NCI-H524 (cell line): ENCODE measurements at regions not wholly inside any gene's neighbourhood (a gene's known extent, or its start where the extent isn't known, plus 50 kb on each side); places are given as distances from the start of the nearest gene placed in this dataset.

ENCODE experiments used
- DNase-seq, 2 experiments: peaks; one replicate each; lab custom pipeline; 2025; lab: John Stamatoyannopoulos, UW

DNA sequence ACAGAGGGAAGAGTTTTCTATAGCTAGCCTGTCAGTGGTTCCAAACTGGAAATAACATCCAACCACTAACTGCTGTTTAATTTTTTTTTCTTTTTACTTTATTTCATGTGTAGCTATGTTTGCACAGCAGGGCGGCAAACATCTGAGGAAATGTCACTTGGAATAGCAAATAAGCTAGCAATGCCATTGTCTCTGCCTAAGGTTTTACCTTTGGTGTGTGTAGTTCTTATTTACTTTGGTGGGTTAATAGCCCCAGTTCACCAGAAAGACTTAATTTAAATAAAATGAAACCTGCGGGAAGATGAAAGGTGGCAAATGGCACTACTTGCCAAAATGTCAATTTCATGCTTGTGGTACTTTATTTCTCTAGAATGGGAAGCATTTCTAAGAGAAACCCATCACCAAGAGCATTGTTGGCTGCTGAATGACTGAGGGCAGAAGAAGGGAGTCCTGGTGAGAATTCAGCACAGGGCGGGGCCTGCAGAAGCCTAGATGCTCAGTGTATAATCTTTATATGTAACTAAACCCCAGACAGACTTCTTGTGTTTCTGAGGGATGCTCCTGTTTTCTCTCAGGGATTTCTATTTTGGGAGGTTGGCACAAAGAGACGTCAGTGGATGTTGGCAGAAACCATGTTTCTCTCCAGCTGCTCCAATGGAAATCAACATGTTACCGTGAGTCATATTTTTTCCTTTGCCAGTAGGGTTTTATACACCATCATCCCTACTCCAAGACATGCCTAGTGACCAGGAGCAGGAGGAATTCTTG, 300.4 kb upstream of the NT5C1B start:
- no peak for DNase-seq

GRCh38 chr2:18885457-18885856, 296.1 kb upstream of the NT5C1B start:
- no peak for DNase-seq

DNA sequence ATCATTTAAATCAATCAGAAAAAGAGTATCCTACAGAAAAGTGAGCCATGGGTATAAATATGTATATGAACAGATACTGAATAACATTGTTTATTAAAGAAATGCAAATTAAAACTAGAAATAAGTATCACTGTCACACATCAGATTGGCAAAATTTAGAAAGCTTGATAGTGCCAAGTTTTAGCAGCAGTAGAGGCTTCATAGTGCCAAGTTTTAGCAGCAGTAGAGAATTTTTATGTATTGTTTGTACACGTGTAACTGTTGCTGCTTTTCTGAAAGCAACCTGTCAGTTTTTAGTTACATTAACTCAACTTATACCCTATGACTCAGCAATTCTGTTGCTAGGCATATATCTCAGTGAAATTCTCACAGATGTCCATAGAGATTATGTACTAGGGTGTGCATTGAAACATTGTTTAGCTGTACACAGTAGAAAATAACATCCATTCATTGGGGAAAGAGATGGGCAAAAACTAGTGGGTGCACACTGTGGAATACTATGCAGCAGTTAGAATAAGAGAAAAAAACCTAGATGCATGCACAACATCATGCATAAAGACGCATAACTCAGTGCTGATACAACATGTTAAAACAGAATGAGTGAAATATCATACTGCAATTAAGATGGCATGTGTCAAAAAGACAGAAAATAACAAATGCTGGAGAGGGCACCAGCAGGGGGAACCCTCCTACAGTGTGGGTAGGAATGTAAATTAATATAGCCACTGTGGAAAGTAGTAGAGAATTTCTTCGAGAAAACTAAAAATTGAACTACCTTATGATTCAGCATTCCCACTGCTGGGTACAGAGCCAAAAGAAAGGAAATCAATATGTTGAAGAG, 294.5 kb upstream of the NT5C1B start:
- DNase-seq: no peak

DNA sequence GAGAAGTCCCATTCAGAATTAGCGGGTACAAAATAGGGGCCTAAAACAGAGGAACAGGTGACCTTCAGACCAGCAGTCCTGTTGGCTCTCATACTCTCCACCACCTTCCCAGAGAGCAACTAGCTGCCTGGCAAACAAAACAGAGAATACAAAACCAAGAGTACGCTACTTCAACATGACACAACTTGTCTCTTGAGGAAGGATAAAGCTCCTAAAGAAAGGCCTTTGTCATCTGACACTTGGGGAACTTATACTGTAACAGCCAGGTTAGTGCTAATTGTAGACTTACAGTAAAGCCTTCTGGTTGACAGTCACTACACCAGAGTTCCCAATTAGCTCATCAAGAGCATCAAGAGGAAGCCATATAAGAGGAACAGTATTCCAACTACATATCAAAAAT, 282.1 kb upstream of the NT5C1B start:
- peak in 1 of 2 experiments; percentile 16 for DNase-seq

- no peak for DNase-seq
Measured at GRCh38 chr2:18870307-18870706, 280.9 kb upstream of the NT5C1B start.

GRCh38 chr2:18861951-18862350, 272.6 kb upstream of the NT5C1B start:
- DNase-seq: no peak

- DNase-seq: no peak
Measured at GRCh38 chr2:18860179-18860578, 270.8 kb upstream of the NT5C1B start.

DNA sequence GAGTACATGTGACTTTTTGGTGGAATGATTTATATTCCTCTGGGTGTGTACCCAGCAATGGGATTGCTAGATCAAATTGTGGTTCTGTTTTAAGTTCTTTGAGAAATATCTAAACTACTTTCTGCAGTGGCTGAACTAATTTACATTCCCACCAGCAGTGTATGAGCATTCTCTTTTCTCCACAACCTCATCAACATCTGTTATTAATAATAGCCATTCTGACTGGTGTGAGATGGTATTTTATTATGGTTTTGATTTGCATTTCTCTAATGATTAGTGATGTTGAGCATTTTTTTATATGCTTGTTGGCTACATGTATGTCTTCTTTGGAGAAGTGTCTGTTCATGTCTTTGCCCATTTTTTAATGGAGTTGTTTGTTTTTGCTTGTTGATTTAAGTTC, 267.4 kb upstream of the NT5C1B start:
- no peak for DNase-seq

DNA sequence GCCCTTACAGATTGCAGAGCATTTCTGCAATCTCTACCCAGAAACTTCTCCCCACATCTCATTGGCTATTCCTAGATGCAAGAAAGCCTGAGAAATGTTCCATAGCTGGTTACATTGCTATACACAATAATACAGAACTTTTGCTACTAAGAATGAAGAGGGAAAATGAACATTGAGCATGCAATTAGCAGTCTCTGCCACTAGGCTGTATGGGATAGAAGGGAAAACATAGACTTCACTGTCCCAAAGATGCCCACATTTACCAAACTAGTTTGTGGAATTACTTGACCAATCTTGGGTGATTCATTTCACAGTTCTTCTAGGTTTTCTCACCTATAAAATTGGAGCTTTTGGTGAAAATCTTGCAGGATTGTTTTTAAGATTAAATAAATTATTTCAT, 265.7 kb upstream of the NT5C1B start:
- peak in 1 of 2 experiments; percentile 24 for DNase-seq

DNA sequence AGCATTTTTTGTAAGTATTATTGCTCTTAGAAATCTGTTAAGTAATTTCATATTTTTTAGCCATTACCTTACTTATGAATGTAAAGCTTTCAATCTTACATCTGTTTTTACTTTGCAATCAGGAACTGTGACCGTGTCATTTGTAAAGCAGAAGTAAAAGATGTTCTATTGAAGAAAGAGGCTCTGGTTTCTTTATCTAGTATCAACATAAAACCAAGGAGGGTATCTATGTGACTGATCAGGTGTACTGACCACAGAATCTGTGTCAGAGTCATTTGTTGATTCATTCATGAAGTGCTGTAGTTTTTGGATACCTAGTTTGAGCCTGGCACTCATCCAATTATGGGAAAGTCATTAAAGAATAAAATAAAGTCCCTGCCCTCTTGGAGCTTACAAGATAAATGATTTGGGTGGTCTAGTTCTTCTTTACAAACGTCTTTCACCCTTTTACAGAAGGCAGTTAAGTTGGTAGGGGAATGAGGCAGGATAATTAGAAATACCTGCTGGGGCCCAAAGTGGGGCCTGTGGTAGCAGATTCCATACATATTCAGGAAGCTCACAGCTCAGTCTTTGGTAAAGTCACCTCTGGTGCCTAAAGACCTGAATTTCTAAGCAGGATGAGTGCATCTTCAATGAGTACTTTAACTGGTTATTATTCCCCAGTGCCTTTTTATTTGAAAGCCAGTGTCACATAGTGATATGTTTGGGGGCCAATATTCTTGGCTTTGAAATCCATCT, 260.6 kb upstream of the NT5C1B start:
- DNase-seq: no peak

DNA sequence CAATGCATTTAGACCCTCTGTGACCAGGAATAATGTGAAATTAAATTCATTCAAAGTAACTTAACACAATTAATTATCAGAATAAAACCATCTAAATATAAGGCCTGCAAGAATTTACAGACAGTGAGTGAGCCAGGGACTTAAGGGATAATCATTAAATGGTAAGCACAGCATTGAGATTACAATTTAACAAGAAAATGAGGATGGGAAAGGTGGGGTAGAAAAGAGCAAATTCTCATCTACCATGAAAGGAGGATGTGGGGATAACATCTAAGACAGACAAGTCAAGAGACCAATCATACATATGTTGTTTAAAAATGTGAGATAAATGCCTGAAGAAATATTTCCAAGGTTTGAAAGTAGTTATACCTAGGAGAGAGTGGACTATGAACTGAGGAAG, 259.3 kb upstream of the NT5C1B start:
- DNase-seq: no peak

GRCh38 chr2:18845854-18846445, 256.6 kb upstream of the NT5C1B start:
- no peak for DNase-seq

GRCh38 chr2:18842836-18843235, 253.5 kb upstream of the NT5C1B start:
- DNase-seq: no peak

GRCh38 chr2:18841248-18842150, 252.1 kb upstream of the NT5C1B start:
- no peak for DNase-seq

GRCh38 chr2:18837240-18837639, 247.9 kb upstream of the NT5C1B start:
- no peak for DNase-seq

DNA sequence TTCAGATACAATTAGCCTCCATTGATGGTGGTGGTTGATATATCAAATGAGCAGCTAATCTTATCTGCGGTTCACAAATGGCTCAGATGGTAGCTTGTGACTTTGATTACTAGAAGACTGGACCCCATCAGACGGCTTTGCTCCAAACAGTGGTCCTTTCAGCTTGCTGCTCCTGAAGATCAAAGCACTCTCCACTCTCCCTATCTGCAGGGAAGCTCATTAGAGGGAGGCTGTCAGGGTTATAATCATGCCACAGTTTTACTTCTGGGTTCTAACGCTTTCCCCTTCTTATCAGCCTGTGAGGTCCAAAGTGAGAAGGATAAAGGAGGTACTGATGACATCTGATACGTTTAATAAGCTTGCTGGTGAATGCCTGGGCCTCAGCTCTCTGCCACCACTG, 247.1 kb upstream of the NT5C1B start:
- DNase-seq: no peak

GRCh38 chr2:18835787-18836186, 246.4 kb upstream of the NT5C1B start:
- DNase-seq: no peak

DNA sequence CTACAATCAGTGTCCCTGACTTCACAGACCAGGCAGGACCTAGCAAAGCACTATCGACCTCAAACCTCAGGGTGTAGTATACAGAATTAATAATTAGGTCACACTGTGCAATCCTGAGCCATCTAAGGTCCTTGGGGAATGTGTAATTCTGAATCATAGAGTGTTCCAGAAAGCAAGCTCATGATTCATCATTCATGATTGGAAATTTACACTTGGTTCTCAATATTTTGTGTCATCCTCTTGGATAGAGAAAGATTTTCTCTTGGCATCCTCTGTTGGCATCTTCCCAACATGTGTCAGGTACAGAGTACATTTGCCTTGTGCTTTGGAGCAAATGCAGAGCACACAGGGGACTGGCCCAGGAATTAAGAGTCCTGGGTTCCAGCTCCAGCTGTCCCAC, 245.0 kb upstream of the NT5C1B start:
- DNase-seq: no peak

DNA sequence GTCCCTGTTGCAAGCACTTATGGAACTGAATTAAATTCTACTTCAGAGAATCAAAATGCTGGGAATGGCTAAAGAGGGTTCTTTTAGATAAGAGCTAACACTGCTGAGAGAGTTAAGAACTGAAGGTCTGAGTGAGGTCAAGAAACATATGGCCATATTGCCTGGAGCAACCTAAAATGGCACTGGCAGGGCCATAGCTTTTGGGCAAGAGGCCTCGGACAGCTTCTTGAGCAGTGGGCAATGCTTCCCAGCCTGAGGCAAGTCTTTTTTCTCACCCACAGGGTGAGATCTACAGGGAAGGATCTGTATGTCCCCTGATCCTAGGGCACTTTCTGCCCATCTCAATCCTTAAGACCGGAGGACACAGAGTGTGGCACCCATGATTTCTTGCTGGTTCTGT, 244.6 kb upstream of the NT5C1B start:
- no peak for DNase-seq

- peak in 1 of 2 experiments; percentile 12 for DNase-seq
Measured at GRCh38 chr2:18831916-18832510, 242.6 kb upstream of the NT5C1B start.

DNA sequence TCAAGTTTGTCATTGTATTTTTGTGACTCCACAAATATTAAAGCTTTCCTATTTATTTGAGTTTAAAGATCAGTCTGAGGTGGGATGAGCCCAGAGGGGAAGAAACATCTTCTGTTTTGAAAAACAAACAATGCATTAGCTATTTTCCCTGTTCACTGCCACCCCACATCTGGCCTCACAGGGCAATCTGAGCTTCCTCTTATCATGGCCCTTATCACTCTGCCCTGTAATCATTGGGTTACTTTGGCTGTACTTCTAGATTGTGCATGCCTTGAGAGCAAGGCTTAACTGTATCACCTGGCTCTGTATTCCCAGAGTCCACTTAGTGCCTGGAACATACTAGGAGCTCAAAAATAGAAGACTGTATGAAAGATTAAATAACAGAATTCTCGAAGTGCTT, 241.6 kb upstream of the NT5C1B start:
- no peak for DNase-seq
